VCaP (cell line): ENCODE measurements at regions not wholly inside any gene's neighbourhood (a gene's known extent, or its start where the extent isn't known, plus 50 kb on each side); places are given as distances from the start of the nearest gene placed in this dataset.

Experiments
- H3K27ac ChIP-seq: fragments of 450-650 bp; 2 replicates; pipeline ENCODE4 v1.5.1; 2017
- CTCF ChIP-seq: fragments of 450-650 bp; conservative IDR thresholded peaks from 2 replicates; pipeline ENCODE4 v1.5.1; 2017; ENCODE audit warnings: mild to moderate bottlenecking, moderate library complexity

GRCh38 chr10:10902951-10903350 lies 114.7 kb upstream of the CELF2 start:
- no peak overlapping the region for H3K27ac ChIP-seq
- TF ChIP-seq CTCF: no peak

GRCh38 chr10:10903620-10904019 lies 114.1 kb upstream of the CELF2 start:
- TF ChIP-seq CTCF: no peak
- H3K27ac ChIP-seq: no peak overlapping the region

- no peak for TF ChIP-seq CTCF
- no peak overlapping the region for H3K27ac ChIP-seq
Measured at GRCh38 chr10:10910634-10911033, 107.0 kb upstream of the CELF2 start.

GRCh38 chr10:10911035-10911434 lies 106.6 kb upstream of the CELF2 start:
- no peak overlapping the region for H3K27ac ChIP-seq
- TF ChIP-seq CTCF: no peak

- H3K27ac ChIP-seq: no peak overlapping the region
- TF ChIP-seq CTCF: no peak
Measured at GRCh38 chr10:10911471-10911921, 106.2 kb upstream of the CELF2 start.

- no peak for TF ChIP-seq CTCF
Measured at GRCh38 chr10:10914144-10914543, 103.5 kb upstream of the CELF2 start.

GRCh38 chr10:10915215-10915614 lies 102.5 kb upstream of the CELF2 start:
- no peak overlapping the region for H3K27ac ChIP-seq
- no peak for TF ChIP-seq CTCF

More at GRCh38 chr10:10914144-10914543, 103.5 kb upstream of the CELF2 start:
- H3K27ac ChIP-seq: no peak overlapping the region

- no peak overlapping the region for H3K27ac ChIP-seq
Measured at GRCh38 chr10:10917031-10917430, 100.6 kb upstream of the CELF2 start.

More at GRCh38 chr10:10917031-10917430, 100.6 kb upstream of the CELF2 start:
- TF ChIP-seq CTCF: no peak
